Activated CD4-positive, alpha-beta T cell treated with anti-CD3 and anti-CD28 coated beads for 4 hours (primary cell): ENCODE measurements at regions not wholly inside any gene's neighbourhood (a gene's known extent, or its start where the extent isn't known, plus 50 kb on each side); places are given as distances from the start of the nearest gene placed in this dataset.
A peak's percentile ranks its signal among the peaks of the same experiment; 100 is the strongest.

ENCODE experiments used
- DNase-seq, 2 donors: peaks; one replicate each; pipeline ENCODE4 v3.0.0-alpha.2; 2020

DNA sequence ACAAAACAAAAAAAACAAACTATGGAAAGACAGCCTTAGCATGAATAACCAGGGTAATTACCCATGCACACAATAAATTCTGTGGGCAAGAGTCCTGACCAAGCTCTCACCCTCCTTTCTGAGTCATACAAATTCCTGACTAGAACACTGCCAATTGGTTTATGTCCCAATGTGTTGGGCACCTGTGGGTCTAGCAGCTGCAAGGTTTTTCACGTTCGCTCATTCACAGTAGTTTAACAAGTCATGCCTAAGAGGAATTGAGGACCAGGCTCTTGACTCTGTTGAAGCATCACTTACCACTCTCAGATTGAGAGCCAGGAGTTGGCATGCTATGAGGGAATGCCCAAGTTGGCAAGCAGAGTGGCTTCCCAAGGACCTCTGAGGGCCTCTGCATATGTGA, 205.5 kb upstream of the SLC24A2 start:
- DNase-seq, result no peak

- DNase-seq, result no peak
Observed at GRCh38 chr9:19992556-19992955, 203.7 kb upstream of the SLC24A2 start.

GRCh38 chr9:19989213-19989612, 200.4 kb upstream of the SLC24A2 start:
- no peak for DNase-seq

- DNase-seq, result no peak
Observed at GRCh38 chr9:19988281-19988680, 199.4 kb upstream of the SLC24A2 start.

DNA sequence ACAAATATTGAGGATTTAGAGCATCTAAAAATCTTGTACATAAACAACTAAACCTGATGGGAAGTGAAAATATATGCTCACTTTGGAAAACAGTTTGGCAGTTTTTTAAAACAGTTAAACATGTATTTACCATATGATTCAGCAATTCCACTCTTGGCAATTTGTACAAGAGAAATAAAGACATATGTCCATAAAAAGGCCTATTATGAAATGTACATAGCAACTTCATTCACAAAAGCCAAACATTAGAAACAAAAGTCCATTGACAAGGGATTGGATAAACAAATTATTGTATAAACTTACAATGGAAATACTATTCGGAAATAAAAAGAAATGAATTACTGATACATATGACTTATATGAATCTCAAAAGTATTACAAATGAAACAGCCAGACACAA, 196.2 kb upstream of the SLC24A2 start:
- no peak for DNase-seq

- peak; percentile 27 to 33 for DNase-seq
Observed at GRCh38 chr9:19976226-19976625, 187.4 kb upstream of the SLC24A2 start.

DNA sequence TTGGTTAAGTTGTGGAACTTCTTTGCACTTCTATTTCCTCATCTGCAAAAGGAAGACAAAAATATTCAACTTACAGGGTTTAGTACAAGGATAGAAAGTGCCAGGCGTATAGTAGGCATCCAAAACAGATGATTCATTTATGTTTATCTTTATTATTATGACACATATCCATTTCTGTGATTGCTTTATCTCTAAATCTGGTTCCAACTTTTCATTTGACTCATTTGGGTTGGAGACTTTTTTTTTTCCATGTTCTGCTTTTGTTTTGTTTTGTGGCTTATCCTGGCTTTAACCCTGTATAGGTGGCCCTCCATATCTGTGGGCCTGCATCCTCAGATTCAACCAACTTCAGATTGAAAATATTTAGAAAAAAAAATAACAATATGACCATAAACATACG, 186.7 kb upstream of the SLC24A2 start:
- no peak for DNase-seq

GRCh38 chr9:19969721-19970120, 180.9 kb upstream of the SLC24A2 start:
- DNase-seq, result no peak

- no peak for DNase-seq
Observed at GRCh38 chr9:19967888-19968459, 179.1 kb upstream of the SLC24A2 start.

- no peak for DNase-seq
Observed at GRCh38 chr9:19967216-19967887, 178.5 kb upstream of the SLC24A2 start.

GRCh38 chr9:19965336-19965735, 176.5 kb upstream of the SLC24A2 start:
- DNase-seq, result no peak

- no peak for DNase-seq
Observed at GRCh38 chr9:19947996-19948395, 159.2 kb upstream of the SLC24A2 start.

- no peak for DNase-seq
Observed at GRCh38 chr9:19946441-19947109, 157.7 kb upstream of the SLC24A2 start.

DNA sequence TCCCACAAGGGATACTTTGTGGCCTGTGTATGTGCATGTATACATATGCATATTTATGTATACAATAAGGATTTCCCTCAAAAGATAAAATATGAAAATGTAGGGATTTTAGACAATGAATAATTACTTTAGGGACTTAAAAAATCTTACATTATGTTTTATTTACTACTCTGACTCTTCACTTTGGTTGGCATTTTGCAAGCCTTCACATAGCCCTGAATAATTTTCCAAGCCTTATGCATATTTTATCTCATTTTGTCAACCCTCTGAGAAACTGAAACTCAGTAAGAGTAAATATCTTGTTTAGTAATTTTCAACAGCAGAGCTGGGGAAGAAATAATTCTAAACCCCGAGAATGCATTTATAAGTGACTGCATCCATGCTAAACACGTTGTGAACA, 153.0 kb upstream of the SLC24A2 start:
- no peak for DNase-seq

DNA sequence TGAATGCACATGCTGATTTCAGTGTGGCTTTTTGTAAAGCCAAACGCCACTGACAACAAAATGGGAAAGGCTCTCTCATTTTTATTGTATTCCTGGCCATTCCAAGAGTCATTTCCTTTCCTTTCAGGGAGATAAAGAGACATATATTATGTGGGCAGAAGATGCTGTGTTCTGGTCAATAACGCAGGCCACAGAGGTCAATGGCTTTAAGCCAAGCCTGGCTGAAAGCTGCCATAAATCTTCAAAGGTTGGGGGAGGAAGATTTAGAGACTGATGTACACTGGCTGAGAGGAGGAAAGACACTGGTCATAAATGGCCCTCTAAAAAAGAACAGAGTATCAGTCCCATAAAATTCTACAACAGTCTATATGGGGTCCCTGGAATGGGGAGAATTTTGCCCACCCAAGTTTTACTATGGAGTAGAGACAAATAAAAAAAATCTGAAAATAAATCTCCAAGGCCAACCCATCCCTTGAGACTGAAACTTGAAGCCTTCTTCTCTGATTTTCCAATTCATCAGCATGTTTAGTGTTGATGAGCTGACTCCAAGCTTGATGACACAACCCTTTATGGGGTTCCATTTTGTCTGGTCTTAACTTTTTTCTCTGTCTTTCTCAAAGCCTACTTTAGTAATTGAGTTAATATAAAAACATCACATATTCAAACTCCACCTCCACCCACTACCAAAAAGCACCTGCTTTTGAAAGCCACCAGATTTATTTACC, 152.1 kb upstream of the SLC24A2 start:
- DNase-seq, result no peak

DNA sequence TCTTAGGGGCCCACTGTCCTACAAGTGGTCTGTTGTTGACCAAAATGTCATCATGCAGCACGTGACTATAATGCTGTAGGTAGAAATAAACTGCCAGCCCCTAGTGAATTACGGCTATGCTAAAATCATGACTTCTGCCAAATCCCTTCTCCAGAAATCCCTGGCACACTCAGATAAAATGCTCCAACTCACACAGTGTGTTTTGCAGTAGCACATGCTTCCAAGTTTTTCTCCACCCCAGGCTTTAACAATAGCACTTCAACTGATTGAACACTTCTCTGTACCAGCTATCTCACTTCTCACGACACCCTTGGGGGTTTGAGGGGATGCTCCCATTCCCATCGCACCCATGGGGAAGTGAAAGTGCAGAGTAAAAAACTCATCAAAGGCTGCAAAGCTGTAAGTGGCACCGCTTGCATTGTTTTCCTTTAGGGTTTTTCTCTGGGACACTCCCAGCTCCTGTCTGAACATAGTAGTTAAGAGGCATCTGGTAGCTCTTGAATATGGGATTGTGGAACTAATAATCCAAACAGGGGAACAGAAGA, 151.0 kb upstream of the SLC24A2 start:
- DNase-seq, result no peak

DNA sequence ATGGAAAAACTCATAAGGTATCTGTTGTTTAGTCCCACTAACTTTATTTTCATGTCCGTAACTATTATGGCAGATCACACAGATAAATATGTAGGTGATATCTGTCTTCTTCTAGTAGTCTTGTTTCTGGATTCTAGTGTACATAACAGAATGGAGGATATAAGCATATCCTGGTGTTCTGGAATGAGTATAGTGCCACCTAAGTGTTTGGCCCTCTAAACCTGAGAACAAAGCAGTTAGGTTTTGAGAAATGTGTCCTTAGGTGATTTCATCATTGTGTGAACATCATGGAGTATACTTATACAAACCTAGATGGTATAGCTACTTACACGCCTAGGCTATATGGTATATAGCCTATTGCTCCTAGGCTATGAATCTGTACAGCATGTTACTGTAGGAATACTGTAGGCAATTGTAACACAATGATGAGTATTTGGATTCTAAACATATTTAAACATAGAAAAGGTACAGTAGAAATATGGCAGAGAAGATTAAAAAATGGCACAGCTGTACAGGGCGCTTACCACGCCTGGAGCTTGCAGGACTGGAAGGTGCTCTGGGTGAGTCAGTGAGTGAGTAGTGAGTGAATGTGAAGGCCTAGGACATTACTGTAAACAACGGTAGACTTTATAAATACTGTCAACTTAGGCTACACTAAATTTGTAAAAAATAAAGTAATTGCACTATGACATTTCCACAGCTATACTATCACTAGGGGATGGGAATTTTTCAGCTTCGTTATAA, 150.3 kb upstream of the SLC24A2 start:
- no peak for DNase-seq

GRCh38 chr9:19937121-19937520, 148.3 kb upstream of the SLC24A2 start:
- DNase-seq, result no peak

DNA sequence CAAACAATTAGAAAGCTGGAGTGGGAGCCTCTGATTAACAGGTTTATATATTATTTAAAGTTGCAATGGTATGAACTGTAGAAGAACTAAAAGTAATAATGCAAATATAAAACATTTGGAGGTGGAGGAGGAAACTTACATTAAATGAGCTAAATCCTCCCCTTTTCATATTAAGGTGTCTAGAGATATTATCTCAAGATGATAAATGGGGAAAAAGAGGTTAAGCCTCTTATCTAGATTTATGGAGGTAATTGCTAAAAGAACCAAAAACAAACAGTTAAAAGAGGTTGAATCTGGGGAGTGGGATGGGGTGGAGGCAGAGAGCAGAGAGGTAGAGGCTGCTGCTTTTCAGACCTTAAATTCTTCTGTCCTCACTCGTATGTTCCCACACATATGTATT, 147.8 kb upstream of the SLC24A2 start:
- no peak for DNase-seq

- DNase-seq, result no peak
Observed at GRCh38 chr9:19935422-19935821, 146.6 kb upstream of the SLC24A2 start.

- no peak for DNase-seq
Observed at GRCh38 chr9:19934301-19934871, 145.5 kb upstream of the SLC24A2 start.

DNA sequence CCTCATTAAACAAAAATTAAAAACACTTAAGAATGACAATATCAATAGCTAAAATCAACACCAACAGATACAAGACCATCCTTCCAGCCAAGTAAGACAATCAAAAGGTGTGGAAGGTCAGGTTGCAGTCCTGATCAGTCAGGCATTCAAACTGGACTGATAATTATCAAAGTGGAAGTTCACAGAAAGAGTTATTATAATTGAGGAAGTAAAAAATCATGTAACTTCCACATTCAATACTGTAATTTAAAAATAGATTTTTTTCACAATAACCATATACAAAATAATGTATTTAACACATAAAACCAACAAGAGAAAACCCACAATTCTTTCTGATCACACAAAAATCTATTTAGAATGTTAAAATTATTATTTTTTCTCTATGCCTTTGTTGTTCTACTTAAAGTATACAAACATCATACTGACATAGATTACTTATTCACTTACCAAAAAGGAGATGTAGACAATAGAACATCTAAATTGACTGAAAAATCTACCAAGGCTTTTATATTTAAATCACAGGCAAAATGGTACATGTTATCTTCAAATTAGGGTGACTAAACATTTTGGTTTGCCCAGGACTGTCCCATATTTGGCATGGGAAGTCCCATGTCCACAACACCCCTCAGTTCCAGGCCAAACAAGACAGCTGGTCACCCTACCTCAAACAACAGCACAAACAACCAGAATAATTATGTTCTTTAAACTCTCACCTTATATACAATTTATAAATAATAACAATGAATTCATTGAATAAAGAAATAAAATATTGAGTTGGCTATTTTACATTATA, 142.5 kb upstream of the SLC24A2 start:
- no peak for DNase-seq
